ENCODE measurements at regions not wholly inside any gene's neighbourhood (a gene's known extent, or its start where the extent isn't known, plus 50 kb on each side); places are given as distances from the start of the nearest gene placed in this dataset.

DNA sequence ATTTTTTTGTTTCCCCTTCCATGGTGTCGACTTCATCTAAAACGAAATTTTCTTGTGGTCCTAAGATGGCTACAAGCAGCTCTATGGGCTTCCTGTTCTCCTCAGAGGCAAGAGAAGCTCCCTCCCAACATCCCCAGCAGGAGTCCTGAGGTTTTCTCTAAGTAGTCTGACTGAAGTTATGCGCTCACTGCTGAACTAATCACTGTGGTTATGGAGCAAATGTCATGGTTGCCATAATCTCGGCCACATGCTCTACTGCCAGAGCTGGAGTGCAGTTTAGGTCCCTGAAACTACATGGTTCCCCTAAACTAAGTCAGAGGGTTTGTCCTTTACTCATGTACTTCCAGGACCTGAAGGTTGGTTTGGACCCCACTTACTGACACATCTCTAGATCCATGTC is 68.0 kb upstream of the MAMDC2 start:
- TF ChIP-seq, protein P1, sequence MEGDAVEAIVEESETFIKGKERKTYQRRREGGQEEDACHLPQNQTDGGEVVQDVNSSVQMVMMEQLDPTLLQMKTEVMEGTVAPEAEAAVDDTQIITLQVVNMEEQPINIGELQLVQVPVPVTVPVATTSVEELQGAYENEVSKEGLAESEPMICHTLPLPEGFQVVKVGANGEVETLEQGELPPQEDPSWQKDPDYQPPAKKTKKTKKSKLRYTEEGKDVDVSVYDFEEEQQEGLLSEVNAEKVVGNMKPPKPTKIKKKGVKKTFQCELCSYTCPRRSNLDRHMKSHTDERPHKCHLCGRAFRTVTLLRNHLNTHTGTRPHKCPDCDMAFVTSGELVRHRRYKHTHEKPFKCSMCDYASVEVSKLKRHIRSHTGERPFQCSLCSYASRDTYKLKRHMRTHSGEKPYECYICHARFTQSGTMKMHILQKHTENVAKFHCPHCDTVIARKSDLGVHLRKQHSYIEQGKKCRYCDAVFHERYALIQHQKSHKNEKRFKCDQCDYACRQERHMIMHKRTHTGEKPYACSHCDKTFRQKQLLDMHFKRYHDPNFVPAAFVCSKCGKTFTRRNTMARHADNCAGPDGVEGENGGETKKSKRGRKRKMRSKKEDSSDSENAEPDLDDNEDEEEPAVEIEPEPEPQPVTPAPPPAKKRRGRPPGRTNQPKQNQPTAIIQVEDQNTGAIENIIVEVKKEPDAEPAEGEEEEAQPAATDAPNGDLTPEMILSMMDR (IDR thresholded peaks at IDR 0.05), result no peak
- TF ChIP-seq, protein P2, sequence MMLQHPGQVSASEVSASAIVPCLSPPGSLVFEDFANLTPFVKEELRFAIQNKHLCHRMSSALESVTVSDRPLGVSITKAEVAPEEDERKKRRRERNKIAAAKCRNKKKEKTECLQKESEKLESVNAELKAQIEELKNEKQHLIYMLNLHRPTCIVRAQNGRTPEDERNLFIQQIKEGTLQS (CRISPR knock-in tag; conservative IDR thresholded peaks at IDR 0.05), result no peak
- TF ChIP-seq KAT7 (CRISPR knock-in tag; IDR thresholded peaks at IDR 0.05; ENCODE audit: borderline replicate concordance) (no peak), GTF2I (CRISPR knock-in tag; conservative IDR thresholded peaks at IDR 0.05) (no peak)
